Naive B cell (primary cell): ENCODE measurements at regions not wholly inside any gene's neighbourhood (a gene's known extent, or its start where the extent isn't known, plus 50 kb on each side); places are given as distances from the start of the nearest gene placed in this dataset.

Experiments
- ATAC-seq, 2 donors: fragments of 150-1000 bp; cut with Tn5 transposase; 2 replicates each; pipeline ENCODE4 v1.10.0; 2021; ENCODE audit warnings: low read depth in 2 of 2, mild to moderate bottlenecking in 2 of 2, moderate library complexity in 2 of 2
- DNase-seq: peaks from one replicate; pipeline ENCODE4 v3.0.0; 2022
- H3K27ac Mint-ChIP-seq, 6 donors: one replicate each; pipeline ENCODE4 v1.8.0; 2020 to 2022; ENCODE audit warnings: mild to moderate bottlenecking in 6 of 6, mixed read lengths in 6 of 6, moderate library complexity in 5 of 6, inconsistent platforms in 2 of 6
- H3K27me3 Mint-ChIP-seq, 3 donors: one replicate each; pipeline ENCODE4 v1.8.0; 2021 to 2022; ENCODE audit warnings: mixed read lengths in 3 of 3, mild to moderate bottlenecking in 1 of 3
- H3K36me3 Mint-ChIP-seq, 2 donors: one replicate each; pipeline ENCODE4 v1.8.0; 2020 to 2022; ENCODE audit warnings: mixed read lengths in 2 of 2, inconsistent platforms in 1 of 2, mild to moderate bottlenecking in 1 of 2
- H3K4me1 Mint-ChIP-seq, 3 donors: one replicate each; pipeline ENCODE4 v1.8.0; 2020 to 2022; ENCODE audit warnings: mixed read lengths in 3 of 3, inconsistent platforms in 1 of 3, mild to moderate bottlenecking in 1 of 3, moderate library complexity in 1 of 3
- H3K4me3 Mint-ChIP-seq, 8 donors: one replicate each; pipeline ENCODE4 v1.8.0; 2020 to 2022; ENCODE audit warnings: mild to moderate bottlenecking in 8 of 8, mixed read lengths in 8 of 8, moderate library complexity in 8 of 8, inconsistent platforms in 2 of 8
- H3K9me3 Mint-ChIP-seq, 7 donors: one replicate each; pipeline ENCODE4 v1.8.0; 2020 to 2022; ENCODE audit warnings: mixed read lengths in 7 of 7, mild to moderate bottlenecking in 5 of 7, inconsistent platforms in 2 of 7, moderate library complexity in 1 of 7

DNA sequence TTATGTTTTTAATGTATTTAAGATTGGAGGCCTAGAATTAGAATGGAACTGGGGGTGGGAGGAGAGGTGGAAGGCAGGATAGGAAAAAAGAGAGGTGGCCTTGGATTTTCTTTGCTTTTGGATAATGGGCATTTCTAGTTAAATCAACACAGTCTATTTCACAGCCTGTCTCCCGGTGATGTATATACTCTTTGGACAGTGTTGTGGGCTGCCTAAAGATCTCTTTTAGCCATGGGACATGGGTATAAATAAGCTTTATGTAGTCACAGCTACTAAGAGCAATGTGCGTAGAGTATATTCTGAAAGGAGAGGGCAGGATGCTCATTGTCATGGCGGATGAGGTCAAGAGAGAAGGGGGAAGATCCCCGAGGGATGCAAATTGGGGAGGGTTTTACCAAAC, 1084.4 kb upstream of the RBFOX1 start:
- H3K4me1 Mint-ChIP-seq: no peaks in the 10 kb centered on the region
- DNase-seq: no peak

DNA sequence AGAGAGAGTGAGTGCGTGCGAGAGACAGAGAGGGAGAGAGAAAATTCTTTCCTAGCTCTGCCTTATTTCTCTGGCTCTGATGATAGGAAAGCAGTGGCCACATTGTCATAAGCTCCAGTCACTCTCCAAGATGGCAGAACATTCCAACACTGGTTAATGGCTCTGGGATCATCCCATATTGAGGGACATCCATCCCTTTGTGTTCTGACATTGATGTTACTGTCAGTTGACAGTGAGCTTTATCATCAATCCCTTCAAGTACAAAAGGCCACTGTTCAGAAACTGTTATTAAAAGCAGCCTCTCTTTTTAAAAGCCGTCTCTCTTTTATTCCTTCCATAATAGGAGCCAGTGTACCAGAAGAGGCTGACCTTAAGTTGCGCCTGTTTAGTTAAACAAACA, 1084.9 kb upstream of the RBFOX1 start:
- no peak overlapping the region for H3K4me3 Mint-ChIP-seq
- no peaks in the 10 kb centered on the region for H3K27me3 Mint-ChIP-seq
- H3K4me1 Mint-ChIP-seq: no peaks in the 10 kb centered on the region
- DNase-seq: no peak
- peaks cover 0 to 23% (median 6%) of the 10 kb centered on the region in 7 donors for H3K9me3 Mint-ChIP-seq
- no peak overlapping the region for H3K27ac Mint-ChIP-seq
- no peak for ATAC-seq
- H3K36me3 Mint-ChIP-seq: no peaks in the 10 kb centered on the region

More for the DNA sequence above, 1084.4 kb upstream of the RBFOX1 start:
- no peaks in the 10 kb centered on the region for H3K36me3 Mint-ChIP-seq
- H3K9me3 Mint-ChIP-seq: peaks cover 0 to 23% (median 7%) of the 10 kb centered on the region in 7 donors
- H3K27ac Mint-ChIP-seq: no peak overlapping the region
- no peaks in the 10 kb centered on the region for H3K27me3 Mint-ChIP-seq
- H3K4me3 Mint-ChIP-seq: no peak overlapping the region
- ATAC-seq: no peak

GRCh38 chr16:6247150-6247549, 1085.5 kb upstream of the RBFOX1 start:
- Mint-ChIP-seq H3K9me3 (peaks cover 0 to 23% (median 6%) of the 10 kb centered on the region in 7 donors), H3K27ac (no peak overlapping the region), H3K4me3 (no peak overlapping the region), H3K4me1 (no peaks in the 10 kb centered on the region), H3K27me3 (no peaks in the 10 kb centered on the region), H3K36me3 (no peaks in the 10 kb centered on the region)
- ATAC-seq: no peak
- DNase-seq: no peak

DNA sequence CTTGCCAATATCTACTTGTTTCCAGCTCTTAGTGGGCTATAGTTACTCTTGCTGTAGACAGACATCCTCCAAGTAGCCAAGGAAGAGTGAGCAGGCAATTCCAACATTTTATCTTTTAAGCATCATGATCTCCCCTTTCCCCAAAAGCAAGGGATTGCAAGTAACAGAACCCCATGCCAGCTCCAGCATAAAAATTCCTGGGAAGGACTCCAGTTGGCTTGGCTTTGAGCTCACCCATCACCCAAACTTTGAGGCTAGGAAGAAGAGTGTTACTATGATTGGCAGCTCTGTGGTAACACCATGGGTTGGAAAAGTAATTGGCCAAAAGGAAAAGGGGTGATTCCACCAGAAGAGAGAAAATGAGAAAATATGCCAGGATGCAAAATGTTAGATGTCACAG, 1086.4 kb upstream of the RBFOX1 start:
- H3K27ac Mint-ChIP-seq: no peak overlapping the region
- no peaks in the 10 kb centered on the region for H3K36me3 Mint-ChIP-seq
- DNase-seq: no peak
- ATAC-seq: no peak
- H3K4me1 Mint-ChIP-seq: no peaks in the 10 kb centered on the region
- no peaks in the 10 kb centered on the region for H3K27me3 Mint-ChIP-seq
- no peak overlapping the region for H3K4me3 Mint-ChIP-seq
- peaks cover 0 to 23% (median 6%) of the 10 kb centered on the region in 7 donors for H3K9me3 Mint-ChIP-seq

DNA sequence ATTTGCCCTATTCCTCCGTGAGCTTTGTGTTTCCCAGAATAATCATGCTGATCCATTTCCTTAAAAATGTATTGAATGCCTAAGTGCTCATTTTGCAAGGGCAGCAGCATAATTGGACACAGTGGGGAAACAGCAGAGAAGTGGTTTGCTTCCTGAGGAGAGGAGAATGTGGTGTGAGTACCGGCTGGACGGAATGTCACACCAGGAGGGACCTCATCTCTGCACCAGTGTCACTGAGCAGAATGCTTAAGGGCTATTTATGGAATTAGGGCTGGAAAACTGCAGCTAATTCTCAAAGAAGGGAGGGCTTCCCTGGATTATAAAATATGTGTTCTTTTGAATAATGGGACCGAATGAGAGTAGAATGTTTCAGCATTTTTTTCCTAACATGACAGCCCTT, 1100.6 kb upstream of the RBFOX1 start:
- DNase-seq: no peak
- no peaks in the 10 kb centered on the region for H3K4me1 Mint-ChIP-seq
- no peaks in the 10 kb centered on the region for H3K27me3 Mint-ChIP-seq
- no peak overlapping the region for H3K27ac Mint-ChIP-seq
- no peak overlapping the region for H3K4me3 Mint-ChIP-seq
- no peak for ATAC-seq
- H3K36me3 Mint-ChIP-seq: no peaks in the 10 kb centered on the region
- peaks cover 0 to 18% (median 6%) of the 10 kb centered on the region in 7 donors for H3K9me3 Mint-ChIP-seq

DNA sequence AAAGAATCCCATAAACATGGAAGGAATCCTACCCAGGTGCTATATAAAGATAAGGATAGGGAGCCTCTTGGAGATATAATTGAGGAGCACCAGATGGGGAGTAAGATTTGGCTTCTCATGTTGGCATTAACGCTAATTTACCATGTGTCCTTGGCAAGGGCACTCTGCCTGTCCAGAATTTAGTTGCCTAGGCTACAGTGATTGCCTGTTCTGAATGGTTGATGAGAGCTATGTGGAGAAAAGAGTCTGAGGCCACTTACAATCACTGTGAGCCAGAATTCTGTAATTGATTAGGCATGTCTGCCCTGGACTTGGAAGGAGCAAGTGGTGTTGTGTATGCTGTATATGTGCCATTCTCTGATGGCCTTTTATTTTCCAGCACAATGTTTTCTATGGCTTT, 1101.2 kb upstream of the RBFOX1 start:
- peaks cover 0 to 18% (median 6%) of the 10 kb centered on the region in 7 donors for H3K9me3 Mint-ChIP-seq
- no peaks in the 10 kb centered on the region for H3K4me1 Mint-ChIP-seq
- DNase-seq (no peak), ATAC-seq (no peak)
- H3K27me3 Mint-ChIP-seq: no peaks in the 10 kb centered on the region
- no peaks in the 10 kb centered on the region for H3K36me3 Mint-ChIP-seq
- H3K27ac Mint-ChIP-seq: no peak overlapping the region
- no peak overlapping the region for H3K4me3 Mint-ChIP-seq

DNA sequence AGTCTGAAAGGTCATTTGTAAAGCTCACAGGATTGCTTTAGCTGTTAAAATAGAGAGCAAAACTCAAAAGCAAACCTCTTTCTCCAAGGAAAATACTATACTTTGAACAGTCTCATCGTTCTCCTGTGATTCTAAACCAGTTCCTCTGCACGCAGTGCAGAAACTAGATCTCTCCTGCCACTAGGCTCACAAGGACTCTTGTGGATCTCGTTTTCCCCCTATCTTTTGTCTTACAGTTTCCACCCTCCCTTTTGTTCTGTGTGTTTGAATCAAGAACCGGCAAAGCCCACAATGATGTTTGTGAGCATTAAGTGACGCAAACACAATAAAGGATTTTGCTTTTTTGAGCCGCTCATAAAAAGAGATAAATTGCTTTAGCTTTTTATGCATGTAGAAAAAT, 1103.5 kb upstream of the RBFOX1 start:
- ATAC-seq (no peak), DNase-seq (no peak)
- Mint-ChIP-seq H3K36me3 (no peaks in the 10 kb centered on the region), H3K9me3 (peaks cover 0 to 18% (median 6%) of the 10 kb centered on the region in 7 donors), H3K4me1 (no peaks in the 10 kb centered on the region), H3K4me3 (no peak overlapping the region), H3K27me3 (no peaks in the 10 kb centered on the region), H3K27ac (no peak overlapping the region)

DNA sequence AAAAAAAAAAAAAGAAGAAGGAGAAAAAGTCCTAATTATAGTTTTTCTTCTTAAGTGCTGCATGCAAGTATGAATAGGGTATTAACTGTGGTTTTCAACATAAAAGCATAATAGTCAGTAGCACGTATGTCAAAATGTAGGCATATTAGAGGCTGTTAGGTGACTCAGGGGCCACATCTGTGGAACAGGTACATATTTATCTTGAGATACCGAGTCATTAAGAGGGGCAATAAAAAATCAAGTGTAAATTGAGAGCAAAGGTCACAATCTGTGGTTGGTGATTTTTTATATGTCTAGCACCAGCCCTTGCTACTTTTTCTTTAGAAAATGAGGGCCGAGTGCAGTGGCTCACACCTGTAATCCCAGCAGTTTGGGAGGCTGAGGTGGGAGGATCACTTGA, 1113.8 kb upstream of the RBFOX1 start:
- ATAC-seq (no peak), DNase-seq (no peak)
- H3K36me3 Mint-ChIP-seq: no peaks in the 10 kb centered on the region

DNA sequence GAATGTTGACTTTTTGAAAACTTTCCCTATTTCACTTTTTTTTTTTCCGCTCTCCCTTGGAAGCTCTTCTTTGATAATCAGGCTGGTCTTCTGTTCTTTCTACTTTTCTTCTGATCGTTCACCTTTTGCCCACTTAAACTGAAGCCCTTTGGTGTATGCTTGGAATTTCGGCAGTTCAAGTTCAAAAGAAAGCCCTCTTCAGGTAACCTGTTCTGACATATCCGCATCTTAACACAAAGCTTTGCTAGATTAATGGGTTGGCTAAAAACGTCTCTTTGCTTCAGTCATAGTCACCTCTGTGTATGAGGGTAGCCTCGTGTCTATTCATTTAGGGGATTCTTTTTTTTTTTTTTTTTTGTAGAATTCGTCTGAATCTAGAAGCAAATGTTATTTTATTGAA, 1115.8 kb upstream of the RBFOX1 start:
- Mint-ChIP-seq H3K27ac (no peak overlapping the region), H3K4me3 (no peak overlapping the region), H3K4me1 (no peaks in the 10 kb centered on the region), H3K27me3 (no peaks in the 10 kb centered on the region), H3K36me3 (no peaks in the 10 kb centered on the region), H3K9me3 (peaks cover 0 to 7% (median 6%) of the 10 kb centered on the region in 7 donors)
- no peak for ATAC-seq
- no peak for DNase-seq

More for the DNA sequence above, 1113.8 kb upstream of the RBFOX1 start:
- Mint-ChIP-seq H3K9me3 (peaks cover 0 to 7% (median 5%) of the 10 kb centered on the region in 7 donors), H3K4me3 (no peak overlapping the region), H3K4me1 (no peaks in the 10 kb centered on the region), H3K27me3 (no peaks in the 10 kb centered on the region), H3K27ac (no peak overlapping the region)

- no peak for DNase-seq
- no peaks in the 10 kb centered on the region for H3K36me3 Mint-ChIP-seq
- H3K27me3 Mint-ChIP-seq: peaks cover 0 to 3% (median 0%) of the 10 kb centered on the region in 3 donors
- H3K9me3 Mint-ChIP-seq: peaks cover 0 to 6% (median 4%) of the 10 kb centered on the region in 7 donors
- ATAC-seq: no peak
- no peak overlapping the region for H3K27ac Mint-ChIP-seq
- H3K4me3 Mint-ChIP-seq: no peak overlapping the region
- H3K4me1 Mint-ChIP-seq: no peaks in the 10 kb centered on the region
Observed at GRCh38 chr16:6211644-6212043, 1114.0 kb upstream of the EEF2KMT start.

DNA sequence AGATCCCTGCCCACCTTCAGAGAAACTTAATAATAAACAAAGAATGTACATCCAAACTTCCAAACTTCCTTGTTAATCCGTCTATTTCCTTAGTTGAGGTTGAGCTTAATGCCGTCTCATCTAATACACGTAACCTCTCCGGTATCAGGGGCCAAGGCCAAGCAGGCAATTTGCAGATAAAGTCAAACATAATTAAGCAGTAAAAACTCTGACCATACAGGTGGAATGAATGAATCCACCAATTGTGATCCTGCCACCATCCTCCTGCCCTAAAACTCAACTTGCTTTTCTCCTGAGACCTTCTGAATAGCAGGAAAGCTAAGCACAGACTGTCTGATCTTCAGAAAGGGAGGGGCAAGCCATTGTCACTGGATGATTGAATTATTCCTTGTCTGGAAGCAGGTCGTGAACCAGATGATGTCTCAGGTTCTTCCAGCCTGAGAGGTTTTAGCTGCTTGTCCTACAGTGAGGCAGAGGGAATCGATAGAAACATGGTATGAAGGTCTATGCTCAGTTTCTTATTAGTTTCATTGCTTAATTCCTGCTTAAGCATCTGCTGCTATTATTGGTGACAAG, 1111.8 kb upstream of the EEF2KMT start:
- H3K27ac Mint-ChIP-seq: no peak overlapping the region
- H3K9me3 Mint-ChIP-seq: peaks cover 0 to 6% (median 0%) of the 10 kb centered on the region in 7 donors
- ATAC-seq (no peak), DNase-seq (no peak)
- H3K4me1 Mint-ChIP-seq: no peaks in the 10 kb centered on the region
- H3K36me3 Mint-ChIP-seq: no peaks in the 10 kb centered on the region
- peaks cover 0 to 3% (median 0%) of the 10 kb centered on the region in 3 donors for H3K27me3 Mint-ChIP-seq
- H3K4me3 Mint-ChIP-seq: no peak overlapping the region

GRCh38 chr16:6207580-6207979, 1110.0 kb upstream of the EEF2KMT start:
- DNase-seq: no peak
- no peaks in the 10 kb centered on the region for H3K36me3 Mint-ChIP-seq
- H3K4me1 Mint-ChIP-seq: no peaks in the 10 kb centered on the region
- H3K27me3 Mint-ChIP-seq: peaks cover 0 to 3% (median 0%) of the 10 kb centered on the region in 3 donors
- H3K4me3 Mint-ChIP-seq: no peak overlapping the region
- no peak for ATAC-seq
- no peak overlapping the region for H3K27ac Mint-ChIP-seq
- peaks cover 0 to 10% (median 3%) of the 10 kb centered on the region in 7 donors for H3K9me3 Mint-ChIP-seq

DNA sequence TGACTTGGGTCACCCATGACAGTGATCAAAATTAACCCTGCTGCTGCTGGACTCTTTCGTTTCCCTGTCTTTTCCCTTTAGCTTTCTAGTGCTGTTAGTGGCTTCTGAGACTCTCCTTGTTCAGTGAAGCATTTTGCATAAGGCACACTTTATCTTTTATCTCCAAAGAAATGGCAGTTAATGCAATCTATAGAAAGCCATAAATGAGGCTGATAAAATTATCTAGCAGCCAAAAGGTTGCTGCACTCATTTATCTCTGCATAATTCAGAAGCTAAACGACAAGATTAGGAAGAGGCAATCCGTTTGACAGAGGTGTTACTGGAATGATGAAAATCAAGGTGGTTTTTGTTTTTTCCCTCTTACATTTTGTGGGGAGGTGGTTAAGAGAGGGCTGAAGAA, 1109.5 kb upstream of the EEF2KMT start:
- DNase-seq (no peak), ATAC-seq (no peak)
- Mint-ChIP-seq H3K4me1 (no peaks in the 10 kb centered on the region), H3K4me3 (no peak overlapping the region), H3K27me3 (peaks cover 0 to 3% (median 0%) of the 10 kb centered on the region in 3 donors), H3K36me3 (no peaks in the 10 kb centered on the region), H3K27ac (no peak overlapping the region), H3K9me3 (peaks cover 0 to 10% (median 3%) of the 10 kb centered on the region in 7 donors)

GRCh38 chr16:6206080-6206479, 1108.5 kb upstream of the EEF2KMT start:
- H3K4me1 Mint-ChIP-seq: no peaks in the 10 kb centered on the region
- peaks cover 0 to 3% (median 0%) of the 10 kb centered on the region in 3 donors for H3K27me3 Mint-ChIP-seq
- H3K4me3 Mint-ChIP-seq: no peak overlapping the region
- H3K36me3 Mint-ChIP-seq: no peaks in the 10 kb centered on the region
- ATAC-seq: no peak
- H3K9me3 Mint-ChIP-seq: peaks cover 0 to 10% (median 3%) of the 10 kb centered on the region in 7 donors
- no peak overlapping the region for H3K27ac Mint-ChIP-seq
- no peak for DNase-seq

DNA sequence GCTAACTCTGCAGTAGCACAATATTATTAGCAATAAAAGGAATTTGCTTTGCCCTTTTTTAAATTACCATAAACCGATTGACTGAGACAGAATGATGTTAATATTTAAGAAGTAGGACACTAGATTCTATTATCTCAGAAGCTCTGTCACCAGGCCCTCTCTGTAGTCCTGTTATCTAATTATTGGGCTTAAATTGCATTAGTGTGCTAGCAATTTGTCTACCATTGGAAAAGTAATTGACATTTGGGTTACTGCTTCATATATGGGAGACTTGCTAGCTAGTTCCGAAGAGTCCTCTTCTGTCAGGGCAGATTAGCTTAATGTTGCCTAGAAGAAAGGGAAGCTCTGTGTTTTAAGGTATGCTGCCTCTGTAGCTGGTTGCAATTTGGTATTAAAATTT, 1107.3 kb upstream of the EEF2KMT start:
- no peak for ATAC-seq
- DNase-seq: no peak
- Mint-ChIP-seq H3K4me1 (no peaks in the 10 kb centered on the region), H3K27me3 (no peaks in the 10 kb centered on the region), H3K36me3 (no peaks in the 10 kb centered on the region), H3K9me3 (peaks cover 0 to 12% (median 6%) of the 10 kb centered on the region in 7 donors), H3K27ac (no peak overlapping the region), H3K4me3 (no peak overlapping the region)
